Activated naive CD4-positive, alpha-beta T cell treated with anti-CD3 and anti-CD28 coated beads for 36 hours (primary cell): ENCODE measurements at regions not wholly inside any gene's neighbourhood (a gene's known extent, or its start where the extent isn't known, plus 50 kb on each side); places are given as distances from the start of the nearest gene placed in this dataset.

ENCODE experiments used
- CTCF ChIA-PET: fragments of 350-600 bp; sonication (Branson Sonifier 250); formaldehyde crosslinking; loops from one replicate; lab custom pipeline; 2021; ENCODE audit warnings: antibody characterized with exemption; lab: Charles Lee
- DNase-seq: peaks from one replicate; pipeline ENCODE4 v3.0.0-alpha.2; 2020
- H3K27ac Mint-ChIP-seq: one replicate; pipeline ENCODE4 v1.8.0; 2021; ENCODE audit warnings: mild to moderate bottlenecking, mixed read lengths
- H3K27me3 Mint-ChIP-seq: one replicate; pipeline ENCODE4 v1.8.0; 2021; ENCODE audit warnings: low read depth, mixed read lengths
- H3K36me3 Mint-ChIP-seq: one replicate; pipeline ENCODE4 v1.8.0; 2021; ENCODE audit warnings: low read depth, mixed read lengths
- H3K4me1 Mint-ChIP-seq: one replicate; pipeline ENCODE4 v1.8.0; 2021; ENCODE audit warnings: low read depth, mixed read lengths
- H3K4me3 Mint-ChIP-seq: one replicate; pipeline ENCODE4 v1.8.0; 2021; ENCODE audit warnings: mild to moderate bottlenecking, moderate library complexity, mixed read lengths
- H3K9me3 Mint-ChIP-seq: one replicate; pipeline ENCODE4 v1.8.0; 2021; ENCODE audit warnings: mixed read lengths
- intact Hi-C: fragments of 100-400 bp; cut with micrococcal nuclease; formaldehyde crosslinking; loops from one replicate; pipeline ENCODE4 v1.15.1; 2023

- Mint-ChIP-seq H3K9me3 (no peaks in the 10 kb centered on the region), H3K27me3 (peaks cover 3% of the 10 kb centered on the region), H3K36me3 (no peaks in the 10 kb centered on the region), H3K27ac (no peak overlapping the region), H3K4me1 (no peaks in the 10 kb centered on the region), H3K4me3 (no peak overlapping the region)
- intact Hi-C loops: no loop called here
- CTCF ChIA-PET: no interaction called here
- no peak for DNase-seq
Observed at GRCh38 chr2:236887953-236888793, 197.5 kb upstream of the COPS8 start.

- no peaks in the 10 kb centered on the region for H3K9me3 Mint-ChIP-seq
- intact Hi-C loops: no loop called here
- H3K27me3 Mint-ChIP-seq: peaks cover 3% of the 10 kb centered on the region
- H3K36me3 Mint-ChIP-seq: no peaks in the 10 kb centered on the region
- CTCF ChIA-PET: no interaction called here
- no peak overlapping the region for H3K27ac Mint-ChIP-seq
- no peak overlapping the region for H3K4me3 Mint-ChIP-seq
- H3K4me1 Mint-ChIP-seq: no peaks in the 10 kb centered on the region
- no peak for DNase-seq
Observed at GRCh38 chr2:236888794-236889780, 196.6 kb upstream of the COPS8 start.

GRCh38 chr2:236889791-236890704 is 195.6 kb upstream of the COPS8 start:
- peaks cover 3% of the 10 kb centered on the region for H3K27me3 Mint-ChIP-seq
- CTCF ChIA-PET: no interaction called here
- no peak for DNase-seq
- no peaks in the 10 kb centered on the region for H3K9me3 Mint-ChIP-seq
- no peaks in the 10 kb centered on the region for H3K36me3 Mint-ChIP-seq
- intact Hi-C loops: no loop called here
- H3K27ac Mint-ChIP-seq: no peak overlapping the region
- H3K4me3 Mint-ChIP-seq: no peak overlapping the region
- H3K4me1 Mint-ChIP-seq: no peaks in the 10 kb centered on the region

GRCh38 chr2:236892721-236893120 is 193.0 kb upstream of the COPS8 start:
- no peaks in the 10 kb centered on the region for H3K9me3 Mint-ChIP-seq
- no peaks in the 10 kb centered on the region for H3K4me1 Mint-ChIP-seq
- intact Hi-C loops: no loop called here
- CTCF ChIA-PET: no interaction called here
- no peak overlapping the region for H3K27ac Mint-ChIP-seq
- no peak overlapping the region for H3K4me3 Mint-ChIP-seq
- H3K27me3 Mint-ChIP-seq: peaks cover 5% of the 10 kb centered on the region
- DNase-seq: no peak
- no peaks in the 10 kb centered on the region for H3K36me3 Mint-ChIP-seq

- Mint-ChIP-seq H3K4me1 (no peaks in the 10 kb centered on the region), H3K27me3 (peaks cover 2% of the 10 kb centered on the region), H3K9me3 (no peaks in the 10 kb centered on the region), H3K4me3 (no peak overlapping the region), H3K36me3 (no peaks in the 10 kb centered on the region), H3K27ac (no peak overlapping the region)
- intact Hi-C loops: no loop called here
- no peak for DNase-seq
- CTCF ChIA-PET: no interaction called here
Observed at GRCh38 chr2:236894791-236895190, 190.9 kb upstream of the COPS8 start.

- Mint-ChIP-seq H3K27ac (no peak overlapping the region), H3K27me3 (peaks cover 2% of the 10 kb centered on the region), H3K4me1 (no peaks in the 10 kb centered on the region), H3K36me3 (no peaks in the 10 kb centered on the region), H3K9me3 (no peaks in the 10 kb centered on the region), H3K4me3 (no peak overlapping the region)
- CTCF ChIA-PET: no interaction called here
- no peak for DNase-seq
- intact Hi-C loops: no loop called here
Observed at GRCh38 chr2:236895497-236895896, 190.2 kb upstream of the COPS8 start.

GRCh38 chr2:236896688-236897087 is 189.0 kb upstream of the COPS8 start:
- no peaks in the 10 kb centered on the region for H3K4me1 Mint-ChIP-seq
- H3K27ac Mint-ChIP-seq: no peak overlapping the region
- CTCF ChIA-PET: no interaction called here
- no peaks in the 10 kb centered on the region for H3K9me3 Mint-ChIP-seq
- intact Hi-C loops: no loop called here
- no peaks in the 10 kb centered on the region for H3K36me3 Mint-ChIP-seq
- no peak for DNase-seq
- peaks cover 2% of the 10 kb centered on the region for H3K27me3 Mint-ChIP-seq
- H3K4me3 Mint-ChIP-seq: no peak overlapping the region

GRCh38 chr2:236899146-236899545 is 186.5 kb upstream of the COPS8 start:
- H3K27me3 Mint-ChIP-seq: peaks cover 7% of the 10 kb centered on the region
- H3K27ac Mint-ChIP-seq: no peak overlapping the region
- no peak for DNase-seq
- intact Hi-C loops: no loop called here
- CTCF ChIA-PET: no interaction called here
- no peaks in the 10 kb centered on the region for H3K4me1 Mint-ChIP-seq
- H3K9me3 Mint-ChIP-seq: no peaks in the 10 kb centered on the region
- H3K4me3 Mint-ChIP-seq: no peak overlapping the region
- H3K36me3 Mint-ChIP-seq: no peaks in the 10 kb centered on the region

- no peak overlapping the region for H3K27ac Mint-ChIP-seq
- no peak for DNase-seq
- H3K27me3 Mint-ChIP-seq: peaks cover 10% of the 10 kb centered on the region
- H3K4me3 Mint-ChIP-seq: no peak overlapping the region
- no peaks in the 10 kb centered on the region for H3K36me3 Mint-ChIP-seq
- intact Hi-C loops: no loop called here
- no peaks in the 10 kb centered on the region for H3K4me1 Mint-ChIP-seq
- CTCF ChIA-PET: no interaction called here
- H3K9me3 Mint-ChIP-seq: no peaks in the 10 kb centered on the region
Observed at GRCh38 chr2:236899950-236900640, 185.6 kb upstream of the COPS8 start.

- Mint-ChIP-seq H3K36me3 (no peaks in the 10 kb centered on the region), H3K27me3 (peaks cover 9% of the 10 kb centered on the region), H3K9me3 (no peaks in the 10 kb centered on the region), H3K27ac (no peak overlapping the region), H3K4me1 (no peaks in the 10 kb centered on the region), H3K4me3 (no peak overlapping the region)
- no peak for DNase-seq
- intact Hi-C loops: no loop called here
- CTCF ChIA-PET: no interaction called here
Observed at GRCh38 chr2:236901956-236902355, 183.7 kb upstream of the COPS8 start.

- Mint-ChIP-seq H3K4me1 (no peaks in the 10 kb centered on the region), H3K9me3 (no peaks in the 10 kb centered on the region), H3K36me3 (no peaks in the 10 kb centered on the region), H3K4me3 (no peak overlapping the region), H3K27me3 (peaks cover 11% of the 10 kb centered on the region), H3K27ac (no peak overlapping the region)
- CTCF ChIA-PET: no interaction called here
- intact Hi-C loops: no loop called here
- no peak for DNase-seq
Observed at GRCh38 chr2:236903978-236904377, 181.7 kb upstream of the COPS8 start.
